ENCODE measurements at regions not wholly inside any gene's neighbourhood (a gene's known extent, or its start where the extent isn't known, plus 50 kb on each side); places are given as distances from the start of the nearest gene placed in this dataset.
A peak's percentile ranks its signal among the peaks of the same experiment; 100 is the strongest.
"Not testable (repeated sequence)": the region's sequence is repeated elsewhere in the genome, so short reads cannot be mapped to it uniquely, and the experiment has no call there.

- intact Hi-C loops (cut with DNase I), result no loop called here
- DNase-seq, result no peak
These were observed 129.0 kb upstream of the ALDH1B1 start for GRCh38 chr9:38263532-38263931.

GRCh38 chr9:38259519-38260218 is 132.8 kb upstream of the ALDH1B1 start:
- DNase-seq, result no peak
- intact Hi-C loops (cut with DNase I), result no loop called here

GRCh38 chr9:38259056-38259455 is 133.4 kb upstream of the ALDH1B1 start:
- intact Hi-C loops (cut with DNase I), result no loop called here
- no peak for DNase-seq

GRCh38 chr9:38257626-38258215 is 134.8 kb upstream of the ALDH1B1 start:
- DNase-seq, result no peak
- intact Hi-C loops (cut with DNase I), result no loop called here

GRCh38 chr9:38256461-38256860 is 136.0 kb upstream of the ALDH1B1 start:
- intact Hi-C loops (cut with DNase I), result no loop called here
- no peak for DNase-seq

GRCh38 chr9:38255599-38255998 is 136.9 kb upstream of the ALDH1B1 start:
- DNase-seq, result no peak
- intact Hi-C loops (cut with DNase I), result no loop called here

GRCh38 chr9:38254756-38255155 is 137.7 kb upstream of the ALDH1B1 start:
- DNase-seq, result no peak
- intact Hi-C loops (cut with DNase I), result no loop called here

GRCh38 chr9:38254151-38254550 is 138.4 kb upstream of the ALDH1B1 start:
- no peak for DNase-seq
- intact Hi-C loops (cut with DNase I), result no loop called here

- intact Hi-C loops (cut with DNase I), result no loop called here
- DNase-seq, result no peak
These were observed 139.3 kb upstream of the ALDH1B1 start for GRCh38 chr9:38253200-38253599.

- DNase-seq, result no peak
- intact Hi-C loops (cut with DNase I), result no loop called here
These were observed 141.3 kb upstream of the ALDH1B1 start for GRCh38 chr9:38251036-38251860.

- intact Hi-C loops (cut with DNase I), result no loop called here
- DNase-seq, result no peak
These were observed 142.0 kb upstream of the ALDH1B1 start for GRCh38 chr9:38250279-38251035.

- intact Hi-C loops (cut with DNase I), result no loop called here
- no peak for DNase-seq
These were observed 142.8 kb upstream of the ALDH1B1 start for GRCh38 chr9:38249587-38250210.

GRCh38 chr9:38249049-38249448 is 143.5 kb upstream of the ALDH1B1 start:
- intact Hi-C loops (cut with DNase I), result no loop called here
- no peak for DNase-seq

- no peak for DNase-seq
- intact Hi-C loops (cut with DNase I), result no loop called here
These were observed 145.7 kb upstream of the ALDH1B1 start for GRCh38 chr9:38246833-38247232.

- intact Hi-C loops (cut with DNase I), result no loop called here
- no peak for DNase-seq
These were observed 147.5 kb upstream of the ALDH1B1 start for GRCh38 chr9:38244971-38245370.

GRCh38 chr9:38243993-38244392 is 148.5 kb upstream of the ALDH1B1 start:
- no peak for DNase-seq
- intact Hi-C loops (cut with DNase I), result no loop called here

GRCh38 chr9:38242151-38242550 is 150.4 kb upstream of the ALDH1B1 start:
- intact Hi-C loops (cut with DNase I); DNase-seq: not testable (repeated sequence)

- intact Hi-C loops (cut with DNase I), result no loop called here
- no peak for DNase-seq
These were observed 152.5 kb upstream of the ALDH1B1 start for GRCh38 chr9:38240051-38240450.

GRCh38 chr9:38235244-38235643 is 157.3 kb upstream of the ALDH1B1 start:
- DNase-seq, result peak in 1 of 10 donors; percentile 82
- intact Hi-C loops (cut with DNase I), result no loop called here

GRCh38 chr9:38234479-38235170 is 157.9 kb upstream of the ALDH1B1 start:
- intact Hi-C loops (cut with DNase I), result no loop called here
- DNase-seq, result no peak

Measured in posterior cingulate gyrus (tissue), 11 donors.